GM19025 (cell line): ENCODE measurements at regions not wholly inside any gene's neighbourhood (a gene's known extent, or its start where the extent isn't known, plus 50 kb on each side); places are given as distances from the start of the nearest gene placed in this dataset.

Experiments
- ATAC-seq: cut with Tn5 transposase; IDR thresholded peaks from one replicate; pipeline ENCODE4 v1.9.1; 2021; ENCODE audit warnings: mild to moderate bottlenecking, low read depth, moderate library complexity; ENCODE audit not compliant: unreplicated experiment

DNA sequence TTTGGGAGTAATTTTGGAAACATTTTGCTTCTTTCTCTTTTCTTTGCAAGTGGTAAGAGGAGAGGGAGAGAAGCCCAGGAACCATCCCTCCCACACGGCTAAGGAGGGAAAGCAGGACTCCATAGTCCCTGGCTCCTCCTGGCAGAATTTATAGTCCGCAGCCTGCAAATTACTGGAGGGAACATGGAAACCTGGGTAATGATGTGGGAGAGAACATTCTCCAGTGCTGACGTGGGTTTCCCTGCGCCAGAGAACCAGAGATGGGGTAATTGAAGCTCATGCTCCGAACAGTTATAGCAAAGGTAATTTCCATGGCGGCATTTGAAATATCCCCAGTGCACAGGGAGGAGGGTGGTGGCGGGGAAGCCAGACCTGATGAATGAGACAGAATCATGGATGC lies 320.4 kb downstream of the RPS24 start:
- no peak for ATAC-seq

DNA sequence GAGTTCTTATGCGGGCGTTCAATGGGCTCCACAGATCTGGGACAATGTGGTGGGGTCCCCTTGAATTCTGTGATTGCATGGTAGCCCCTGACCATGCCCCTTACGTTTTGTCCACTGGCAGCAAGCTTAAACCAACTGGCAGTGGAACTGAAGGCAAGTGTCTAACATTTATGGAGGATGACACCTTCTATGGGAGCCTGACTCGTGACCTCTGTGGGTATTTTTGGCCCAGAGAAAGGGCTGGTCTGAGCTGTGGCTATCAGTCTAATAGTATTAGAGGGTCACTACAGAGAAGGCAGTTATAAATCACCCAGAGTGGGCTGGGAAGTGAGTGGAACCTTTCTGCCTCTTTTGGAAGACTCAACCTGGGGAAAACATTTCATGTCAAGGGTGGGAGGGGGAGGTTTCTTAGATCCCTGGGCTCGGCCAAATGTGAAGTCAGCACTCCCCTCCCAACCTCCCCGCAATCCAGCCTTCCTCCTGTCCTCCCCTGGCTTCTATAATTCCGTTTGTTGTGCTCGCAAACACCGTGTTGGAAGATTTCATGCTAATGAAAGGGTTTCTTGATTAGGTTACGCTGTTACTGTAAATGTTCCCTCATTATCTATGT lies 322.7 kb downstream of the RPS24 start:
- no peak for ATAC-seq

DNA sequence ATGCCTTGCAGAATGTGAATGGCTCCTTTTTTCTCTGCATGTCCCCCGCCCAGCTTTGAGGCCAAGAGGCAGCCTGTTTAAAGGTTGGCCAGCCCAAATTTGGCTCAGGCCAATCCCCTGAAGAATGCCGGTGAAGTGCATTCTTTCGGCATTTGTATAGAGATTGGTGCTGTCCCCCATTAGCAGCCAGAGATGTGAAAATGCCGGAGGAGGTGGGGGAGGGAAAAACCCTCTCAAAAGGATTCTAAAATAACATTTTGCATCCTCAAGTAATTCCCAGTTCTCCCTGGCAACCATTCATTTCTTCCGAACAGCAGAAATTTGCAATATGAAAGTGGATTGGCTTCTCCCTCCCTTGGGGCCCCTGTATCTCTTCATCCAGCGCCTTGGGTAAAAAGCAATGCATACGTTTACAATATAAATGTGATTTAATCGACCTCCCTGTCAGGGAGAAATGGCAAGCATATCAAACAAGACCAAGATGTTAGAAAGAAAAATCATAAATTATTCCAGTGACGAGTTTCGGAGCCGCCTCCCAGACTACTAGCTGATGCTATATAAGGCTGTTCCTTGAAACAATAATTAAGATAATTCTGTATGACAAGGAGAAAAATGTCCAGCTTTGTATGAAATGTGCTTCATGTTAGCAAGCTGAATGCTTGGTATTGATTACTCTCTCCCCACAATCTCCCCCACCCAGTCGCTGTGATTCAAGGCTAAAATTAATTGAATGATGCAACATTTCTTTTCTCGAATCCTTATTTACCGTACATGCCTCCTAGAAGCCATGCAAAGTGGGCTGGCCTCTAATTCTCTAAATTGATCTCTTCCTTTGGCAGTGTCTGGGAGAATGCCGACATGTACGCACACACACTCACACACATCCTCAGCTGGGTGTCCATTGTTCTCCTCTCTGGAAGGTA lies 323.7 kb downstream of the RPS24 start:
- no peak for ATAC-seq

DNA sequence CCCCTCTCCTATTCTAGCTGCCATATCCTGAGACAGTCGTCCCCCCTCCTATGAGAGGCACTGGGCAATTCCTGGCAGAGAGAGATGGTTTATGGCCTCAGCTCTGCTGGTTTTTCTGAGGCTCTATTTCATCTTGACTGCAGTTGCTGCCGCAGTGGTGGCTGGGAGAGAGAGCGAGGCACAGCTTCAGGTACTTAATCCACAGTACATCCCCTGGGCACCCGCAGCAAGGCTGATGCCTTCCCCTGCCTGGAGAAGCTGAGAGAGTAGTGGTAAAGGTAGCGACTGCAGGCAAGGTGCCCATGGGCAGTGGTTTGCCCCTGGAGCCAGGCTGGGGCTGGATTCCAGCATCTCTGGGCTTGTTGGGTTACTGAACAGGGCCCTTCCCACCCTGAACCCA lies 324.7 kb downstream of the RPS24 start:
- no peak for ATAC-seq

DNA sequence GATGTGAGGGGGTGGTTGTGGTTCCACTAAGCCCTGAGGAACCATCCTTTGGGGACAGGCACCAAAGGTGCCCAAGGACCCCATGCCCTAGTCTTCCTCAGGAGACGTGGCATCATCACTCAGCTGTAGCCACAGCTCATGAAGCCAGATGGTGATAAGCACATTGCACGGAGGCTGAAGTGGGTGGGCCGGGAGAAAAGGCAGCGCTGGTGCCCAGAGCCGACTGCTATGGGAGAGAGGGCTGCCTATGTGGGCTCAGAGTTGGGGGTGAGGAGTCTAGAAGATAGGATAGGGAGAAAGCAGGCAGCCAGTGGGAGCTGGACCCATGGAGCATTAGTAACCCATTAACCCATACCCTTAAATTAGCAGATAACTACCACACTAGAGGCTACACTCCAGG lies 325.3 kb downstream of the RPS24 start:
- ATAC-seq: no peak

DNA sequence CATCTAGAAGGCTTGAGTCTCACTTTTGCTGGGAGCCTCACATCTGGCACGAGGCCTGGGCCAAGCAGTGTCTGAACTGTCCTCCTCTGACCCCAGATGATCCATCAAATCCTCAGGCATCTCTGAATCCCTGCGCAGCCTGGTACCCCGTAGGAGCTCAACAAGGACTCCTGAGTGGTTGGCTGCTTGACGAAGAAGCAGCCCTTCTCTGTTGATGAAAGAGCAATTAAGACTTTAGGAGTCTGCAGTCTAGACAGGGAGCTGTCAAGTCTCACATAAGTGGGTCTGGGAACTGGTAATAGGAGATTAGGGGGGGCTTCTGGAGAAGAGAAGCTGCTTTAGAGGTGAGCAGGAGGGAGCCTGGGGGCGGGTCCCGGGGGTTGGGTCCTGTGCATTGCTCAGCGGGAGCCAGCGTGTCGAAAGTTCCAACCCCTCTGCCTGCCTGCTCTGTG lies 326.0 kb downstream of the RPS24 start:
- ATAC-seq: no peak

DNA sequence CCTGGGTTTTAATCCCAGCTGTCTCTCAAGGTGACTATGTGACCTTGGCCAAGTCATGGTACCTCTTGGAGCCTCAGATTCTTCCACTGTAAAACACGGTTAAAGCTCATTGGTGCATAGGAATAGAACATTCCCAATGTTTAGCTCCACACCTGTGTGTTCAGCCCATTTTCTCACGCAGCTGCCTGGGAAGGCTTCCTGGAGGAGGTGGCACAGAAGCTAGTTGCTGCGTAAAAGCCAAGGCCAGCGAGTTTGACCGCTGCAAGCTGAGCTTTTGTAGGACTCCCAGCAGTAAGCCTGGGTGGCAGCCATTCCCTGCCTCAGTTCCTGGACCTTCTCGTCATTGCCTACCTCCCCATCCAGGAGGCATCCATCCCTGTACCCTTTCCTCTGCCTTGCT lies 326.6 kb downstream of the RPS24 start:
- ATAC-seq: no peak

DNA sequence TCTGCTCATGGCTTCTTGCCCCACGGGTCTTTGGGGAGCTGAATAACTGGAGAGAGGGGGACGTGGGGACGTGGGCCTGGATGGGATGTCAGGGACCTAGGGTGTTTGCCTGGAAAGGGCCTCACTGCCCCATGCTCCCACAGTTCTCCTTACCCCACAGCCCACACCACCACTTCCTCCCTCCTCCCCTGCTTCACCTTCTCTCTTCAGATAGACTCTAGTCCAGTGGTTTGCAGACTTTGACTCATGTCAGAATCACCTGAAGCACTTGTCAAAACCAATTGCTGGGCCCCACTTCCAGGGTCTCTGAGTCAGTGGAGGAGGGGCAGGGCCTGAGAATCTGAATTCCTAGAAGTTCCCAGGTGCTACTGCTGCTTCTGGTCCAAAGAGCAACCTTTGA lies 327.4 kb downstream of the RPS24 start:
- ATAC-seq: no peak

DNA sequence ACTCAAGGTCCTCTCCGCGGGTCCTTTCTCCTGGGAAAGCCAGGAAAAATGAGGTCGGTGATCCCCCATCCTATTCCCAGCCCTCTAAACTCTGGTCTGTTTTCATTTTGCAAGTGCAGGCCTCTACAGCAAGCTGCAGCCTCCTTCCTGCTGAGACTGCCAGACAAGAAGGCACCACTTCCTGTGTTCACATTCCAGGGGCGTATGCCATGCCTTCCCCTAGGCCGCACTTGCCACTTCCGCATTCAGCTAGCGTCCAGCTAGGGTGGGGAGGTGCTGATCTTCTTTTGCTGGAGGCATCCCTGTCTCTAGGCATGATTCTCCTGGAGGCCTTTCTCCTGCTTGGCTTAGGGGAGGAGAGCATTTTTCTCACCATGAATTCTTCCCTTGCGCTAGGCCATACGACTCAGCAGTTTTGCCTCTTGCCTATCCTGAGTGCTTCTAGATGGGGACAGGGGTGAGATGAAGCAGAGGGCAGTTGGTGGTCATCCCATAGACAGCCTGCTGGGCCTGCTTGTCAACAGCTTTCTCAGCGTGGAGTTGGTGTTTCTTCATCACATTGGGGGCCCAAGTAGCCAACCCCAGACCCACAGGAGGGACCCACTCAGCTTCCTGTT lies 328.9 kb downstream of the RPS24 start:
- ATAC-seq: no peak

DNA sequence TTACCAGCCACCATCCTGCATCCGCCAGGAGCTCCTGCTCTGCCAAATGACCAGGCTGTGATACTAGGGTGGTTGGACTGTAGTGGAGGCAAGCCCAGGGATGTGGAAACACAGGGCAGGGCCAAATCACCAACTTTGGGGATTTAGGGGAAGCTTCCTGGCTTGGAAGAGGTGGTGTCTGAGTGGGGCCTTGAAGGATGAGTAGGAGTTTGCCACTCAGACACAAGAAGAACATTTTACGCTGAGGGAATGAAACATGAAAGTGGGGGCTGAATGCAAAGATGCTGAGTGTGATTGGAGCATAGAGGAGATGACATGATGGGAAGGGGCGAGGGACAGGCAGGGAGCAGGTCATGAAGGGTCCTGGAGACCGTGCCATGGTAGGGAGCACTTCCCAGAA lies 329.5 kb downstream of the RPS24 start:
- no peak for ATAC-seq

DNA sequence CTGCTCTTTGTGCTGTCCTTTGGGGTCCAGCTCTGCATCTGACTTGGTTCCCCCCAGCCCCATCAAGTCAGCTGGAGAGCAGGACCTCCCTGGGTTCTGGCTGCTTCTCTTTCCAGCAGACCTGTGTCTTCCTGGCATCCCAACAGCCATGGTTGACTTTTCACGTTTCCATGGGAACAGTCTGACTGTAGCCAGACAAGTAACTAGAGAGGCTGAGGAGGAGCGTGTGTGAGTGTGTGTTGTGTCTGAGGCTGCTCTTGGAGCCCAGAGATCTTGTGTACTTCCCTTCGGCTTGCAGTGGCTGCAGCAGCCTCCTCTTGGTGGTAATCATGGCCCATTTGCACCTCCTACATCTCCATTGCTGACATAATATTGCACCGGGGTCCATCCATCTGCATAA lies 332.0 kb downstream of the RPS24 start:
- no peak for ATAC-seq

DNA sequence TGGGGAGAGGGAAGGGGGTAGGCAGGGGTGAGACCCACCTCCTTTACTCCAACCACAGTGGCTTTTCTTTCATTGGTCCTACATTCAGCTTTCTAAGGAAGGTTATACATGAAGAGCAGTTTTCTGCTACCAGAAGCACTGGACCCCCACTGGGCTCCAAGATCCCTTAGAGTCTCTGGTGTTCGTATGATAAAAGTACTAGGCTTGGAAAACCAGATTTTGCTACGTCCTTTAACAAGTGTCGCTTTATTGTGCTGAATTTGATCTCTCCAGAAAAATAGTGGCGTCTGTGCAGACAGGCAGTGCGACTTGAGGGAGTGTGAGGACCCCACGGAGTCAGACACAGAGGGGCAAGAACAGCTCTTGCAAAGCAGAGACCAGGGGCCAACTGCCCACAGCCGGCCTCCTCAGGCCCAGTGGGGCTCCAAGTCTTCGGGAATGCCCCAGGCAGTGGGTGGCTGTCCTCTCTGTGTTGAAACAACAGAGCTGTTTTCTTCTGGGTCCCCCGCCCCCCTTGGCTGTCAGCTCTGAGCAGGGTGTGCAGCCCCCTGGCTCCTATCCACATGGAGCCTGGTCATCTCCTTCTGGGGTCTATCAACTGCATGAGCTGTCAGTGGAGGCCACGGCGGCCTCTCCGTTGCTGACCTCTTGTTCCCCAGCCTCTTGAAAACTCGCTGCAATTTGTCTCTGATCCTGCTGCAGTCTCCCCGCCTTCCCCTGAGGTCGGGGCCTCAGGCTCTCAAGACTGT lies 333.2 kb downstream of the RPS24 start:
- ATAC-seq: no peak

DNA sequence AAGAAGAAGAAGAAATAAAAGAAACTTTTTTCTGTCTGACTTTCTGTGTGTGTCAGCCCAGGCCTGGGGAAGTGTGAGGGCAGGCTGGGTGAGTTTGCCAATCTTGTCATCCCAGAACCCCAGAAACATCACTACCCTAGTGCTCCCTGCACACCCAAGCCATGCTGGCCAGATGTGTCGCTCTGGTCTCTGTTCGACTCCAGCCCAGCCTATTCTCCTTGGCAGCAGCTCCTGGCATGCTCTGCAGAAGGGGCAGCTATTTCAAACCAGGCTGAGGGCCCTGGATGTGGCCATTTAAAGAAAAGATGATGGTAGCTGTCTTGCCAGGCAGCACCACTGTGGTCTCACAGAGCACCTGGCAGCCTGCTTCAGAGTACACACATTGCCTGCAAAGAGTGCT lies 334.1 kb downstream of the RPS24 start:
- no peak for ATAC-seq

DNA sequence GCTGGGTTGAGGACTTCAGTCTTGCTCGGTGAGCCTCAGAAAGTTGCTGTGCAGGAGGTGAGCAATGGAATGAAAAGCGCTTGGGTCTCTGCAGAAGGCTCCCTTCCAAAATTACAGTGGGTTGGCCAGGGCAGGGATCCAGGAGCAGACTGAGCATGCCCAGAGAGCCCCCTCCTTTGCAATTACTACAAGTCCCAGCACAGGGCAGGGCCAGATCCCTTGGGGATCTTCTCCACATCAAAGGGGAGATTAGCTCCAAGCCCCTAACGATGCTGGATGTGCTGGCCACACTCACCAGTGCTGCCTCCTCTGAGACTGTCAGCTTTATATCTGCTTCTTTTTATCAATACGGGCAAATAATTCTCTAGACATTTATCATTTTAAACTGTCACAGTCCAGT lies 337.5 kb downstream of the RPS24 start:
- ATAC-seq: no peak

DNA sequence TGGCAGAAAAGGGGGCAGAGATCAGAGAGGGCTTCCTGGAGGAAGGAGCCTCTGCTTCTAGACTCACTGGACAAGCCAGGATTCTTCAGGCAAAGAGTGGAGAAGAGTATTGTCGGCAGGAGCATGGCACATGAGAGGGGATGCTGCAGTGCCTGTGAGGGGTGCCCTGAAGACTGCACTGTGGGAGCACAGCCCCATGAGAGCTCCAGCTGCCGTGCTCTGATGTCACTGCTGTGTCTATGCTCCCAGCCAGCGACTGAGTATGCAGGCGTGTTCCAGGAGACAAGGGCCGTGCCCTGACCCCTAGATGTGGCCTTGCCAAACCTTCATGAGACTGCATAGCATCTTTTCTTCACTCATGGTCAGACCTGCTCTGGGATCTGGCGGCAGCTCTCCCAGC lies 339.1 kb downstream of the RPS24 start:
- no peak for ATAC-seq

DNA sequence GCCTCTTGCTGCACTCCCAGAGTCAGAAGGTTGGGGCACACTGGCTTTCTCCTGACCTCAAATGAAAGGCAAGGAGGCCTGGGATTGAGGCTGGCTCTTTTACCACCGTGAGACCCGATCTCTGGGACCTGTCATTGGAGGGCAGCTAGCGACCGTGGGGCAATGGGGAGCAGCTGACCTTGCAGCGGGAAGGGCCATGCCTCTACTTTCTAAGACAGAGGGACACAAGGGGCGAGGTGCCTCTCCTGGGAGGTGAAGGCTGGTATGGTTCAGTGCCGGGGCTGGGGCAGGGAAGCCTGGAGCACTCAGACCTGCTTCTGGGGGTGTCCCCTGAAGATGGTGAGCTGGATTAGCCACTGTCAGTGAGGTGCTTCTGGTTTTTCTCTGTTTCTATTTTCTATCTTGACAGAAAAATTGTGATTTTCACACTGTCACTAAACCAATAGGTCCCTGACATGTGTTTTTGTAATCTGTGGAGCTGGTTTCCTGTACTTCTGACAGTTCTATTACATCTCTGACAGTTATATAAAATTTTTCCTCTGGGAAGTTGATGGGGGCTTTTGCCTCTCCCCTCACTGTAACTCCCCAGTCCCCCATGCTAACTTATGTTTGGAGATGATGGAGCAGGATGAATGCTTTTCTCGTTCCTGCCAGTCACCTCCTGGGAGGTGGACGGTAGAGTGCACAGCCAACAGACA lies 340.8 kb downstream of the RPS24 start:
- ATAC-seq: no peak

DNA sequence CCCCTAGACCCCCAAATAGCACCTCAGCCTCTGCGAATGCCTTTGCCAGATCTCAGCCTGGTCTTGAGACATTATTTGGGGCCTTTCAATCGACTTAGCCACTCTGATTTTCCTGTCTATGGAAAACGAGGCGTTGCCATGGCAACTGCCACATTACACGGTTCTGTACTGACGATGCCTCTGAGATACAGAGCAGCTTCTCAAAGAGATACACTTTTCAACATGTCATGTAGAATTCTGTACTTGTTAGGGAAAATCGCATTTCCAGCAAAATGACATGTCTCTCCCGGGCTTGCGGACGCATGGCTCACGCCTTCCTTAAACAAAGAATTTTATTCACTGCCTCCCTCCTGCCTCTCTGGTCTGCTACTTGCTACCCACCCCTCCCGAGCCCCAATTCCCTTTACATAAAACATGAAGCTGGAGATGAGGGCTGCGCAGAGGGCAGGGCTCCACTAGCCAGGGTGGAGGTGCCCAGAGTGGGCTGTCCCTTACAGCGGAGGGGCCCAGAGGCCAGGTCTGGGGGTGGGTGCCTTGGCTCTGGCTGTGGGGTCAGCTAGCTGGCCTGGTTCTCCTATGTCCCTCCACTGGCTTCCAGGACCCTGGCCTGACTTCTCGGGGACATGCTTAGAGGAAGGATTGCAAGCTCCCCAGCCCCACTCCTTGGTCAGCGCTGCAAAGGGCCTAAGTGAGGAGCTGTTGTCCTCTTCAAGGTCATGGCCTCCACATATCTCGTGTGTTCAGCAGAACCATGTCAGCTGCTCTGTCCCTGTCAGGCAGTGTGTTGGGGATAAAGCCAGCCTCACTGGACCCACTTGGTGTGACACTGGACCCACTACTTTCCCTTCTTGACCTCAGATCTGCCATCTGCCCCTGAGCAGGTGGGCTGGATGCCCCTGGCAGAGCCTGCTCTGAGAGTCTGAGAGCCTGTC lies 342.5 kb downstream of the RPS24 start:
- ATAC-seq: no peak

DNA sequence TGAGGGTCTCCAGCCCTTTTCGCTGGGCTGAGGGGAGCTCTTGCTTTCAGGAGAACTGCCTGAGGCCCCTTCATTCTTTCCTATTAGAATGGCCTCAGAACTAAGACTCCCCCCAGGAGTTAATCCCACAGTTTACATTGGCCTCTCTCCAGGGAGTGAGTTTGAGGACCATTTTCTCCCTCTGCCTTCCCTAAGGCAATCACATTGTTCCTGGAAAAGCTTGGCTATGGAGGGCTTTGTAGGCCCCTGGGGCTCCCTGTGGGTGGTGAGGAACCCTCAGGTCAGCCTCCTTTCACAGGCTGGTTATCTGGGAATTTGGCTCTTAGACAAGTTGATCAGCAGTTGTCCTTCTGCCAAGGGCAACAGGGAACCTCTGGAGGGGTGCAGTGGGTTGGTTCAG lies 343.7 kb downstream of the RPS24 start:
- ATAC-seq: no peak

DNA sequence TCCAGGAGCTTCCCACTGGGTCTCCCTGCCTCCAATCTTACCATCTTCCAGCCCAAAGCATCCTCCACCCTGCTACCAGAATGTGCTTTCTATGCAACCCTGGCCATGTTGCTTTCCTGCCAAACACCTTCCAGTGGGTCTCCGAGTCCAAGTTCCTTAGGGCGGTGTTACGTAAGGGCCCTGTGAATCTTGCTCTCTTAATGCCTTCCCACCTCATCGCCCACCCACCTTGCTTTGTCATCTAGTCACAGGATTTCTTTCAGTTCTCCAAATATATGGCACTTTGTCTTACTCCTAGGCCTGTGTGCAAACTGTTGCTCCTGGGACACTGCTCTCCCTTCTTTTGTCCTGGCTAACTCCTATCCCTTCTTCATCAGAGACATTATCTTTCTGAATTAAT lies 344.5 kb downstream of the RPS24 start:
- ATAC-seq: no peak
